ENCODE measurements at regions not wholly inside any gene's neighbourhood (a gene's known extent, or its start where the extent isn't known, plus 50 kb on each side); places are given as distances from the start of the nearest gene placed in this dataset.

DNA sequence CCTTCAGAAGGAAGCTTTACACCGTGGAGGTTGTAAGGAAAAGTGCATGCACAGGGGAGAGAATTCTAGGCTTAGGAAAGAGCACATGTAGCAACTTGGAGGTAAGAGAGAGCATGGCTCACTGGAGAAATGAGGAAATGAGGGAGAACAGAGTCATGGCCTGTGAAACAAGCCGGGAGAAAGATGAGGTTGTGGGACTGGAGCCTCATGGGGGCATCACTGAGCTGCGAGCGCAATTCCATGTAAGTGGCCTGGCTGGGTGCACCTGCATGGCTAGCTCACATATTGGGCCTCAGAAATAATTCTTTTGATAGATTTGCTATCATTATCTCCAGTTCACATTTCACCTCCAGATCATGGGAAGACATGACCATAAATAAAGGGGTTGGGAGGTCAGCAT is 785.5 kb upstream of the RAB6C start:
- TF ChIP-seq GATA2 (IDR thresholded peaks at IDR 0.05; ENCODE audit: insufficient read depth, insufficient read length, low read depth, low read length) (no peak), POLR2A (IDR thresholded peaks at IDR 0.05; ENCODE audit: low read depth, low read length) (no peak), FOS (IDR thresholded peaks at IDR 0.05; ENCODE audit: borderline replicate concordance, insufficient read depth, low read length) (no peak), CTCF (IDR thresholded peaks at IDR 0.05; ENCODE audit: extremely low read depth in 1 of 2, insufficient read depth in 1 of 2, low read depth in 1 of 2, low read length in 2 of 2) (no peak)
- TF ChIP-seq, protein P1, sequence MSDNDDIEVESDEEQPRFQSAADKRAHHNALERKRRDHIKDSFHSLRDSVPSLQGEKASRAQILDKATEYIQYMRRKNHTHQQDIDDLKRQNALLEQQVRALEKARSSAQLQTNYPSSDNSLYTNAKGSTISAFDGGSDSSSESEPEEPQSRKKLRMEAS (IDR thresholded peaks at IDR 0.05; ENCODE audit: insufficient read depth, insufficient read length) = no peak
